B cell (primary cell): ENCODE measurements at regions not wholly inside any gene's neighbourhood (a gene's known extent, or its start where the extent isn't known, plus 50 kb on each side); places are given as distances from the start of the nearest gene placed in this dataset.

ENCODE experiments used
- ATAC-seq: fragments of 200-7000 bp; cut with Tn5 transposase; one replicate; pipeline ENCODE4 v1.10.0; 2021; ENCODE audit warnings: low read depth, mild to moderate bottlenecking, moderate number of reproducible peaks, moderate library complexity
- CTCF ChIA-PET: fragments of 350-600 bp; sonication (Branson Sonifier 250); formaldehyde crosslinking; loops from one replicate; lab custom pipeline; 2021; ENCODE audit warnings: antibody characterized with exemption, inconsistent platforms; lab: Charles Lee
- POLR2A ChIA-PET: fragments of 350-600 bp; sonication (Branson Sonifier 250); formaldehyde crosslinking; loops from one replicate; lab custom pipeline; 2021; ENCODE audit warnings: antibody characterized with exemption; lab: Charles Lee
- DNase-seq: peaks from one replicate; pipeline ENCODE4 v3.0.0; 2013
- H2AFZ ChIP-seq: 2 replicates; pipeline ENCODE4 v1.6.1; 2012; ENCODE audit warnings: mild to moderate bottlenecking, low read depth, low read length; ENCODE audit not compliant: insufficient read depth, poor library complexity, severe bottlenecking
- H3K27ac ChIP-seq, 2 donors: 1 replicate in 1 of 2; 2 replicates in 1 of 2; pipeline ENCODE4 v1.5.1; 2012 to 2013; ENCODE audit warnings: low read length in 2 of 2, mild to moderate bottlenecking in 2 of 2, moderate library complexity in 1 of 2
- H3K27me3 ChIP-seq, 4 experiments: fragments of 200-600 bp in 1 of 4; sonication (generic) in 1 of 4; replicated peaks in 1 of 4; 1 replicate in 2 of 4; 2 replicates in 2 of 4; pipeline versions ENCODE4 v1.6.1 to v1.7.0; 2013 to 2016; ENCODE audit warnings: low read length in 3 of 4, mild to moderate bottlenecking in 2 of 4, mixed read lengths in 1 of 4, moderate library complexity in 1 of 4; ENCODE audit not compliant: insufficient read depth in 4 of 4, control insufficient read depth in 3 of 4; ENCODE audit errors: control extremely low read depth in 1 of 4
- H3K36me3 ChIP-seq, 2 experiments: replicated peaks in 1 of 2; 1 replicate in 1 of 2; 2 replicates in 1 of 2; pipeline versions ENCODE4 v1.6.1 to v1.7.1; 2013; ENCODE audit warnings: low read length in 1 of 2; ENCODE audit not compliant: insufficient read depth in 2 of 2, control insufficient read depth in 1 of 2; ENCODE audit errors: control extremely low read depth in 1 of 2, extremely low read depth in 1 of 2
- H3K4me1 ChIP-seq, 2 donors: fragments of 200-600 bp in 1 of 2; sonication (generic) in 1 of 2; 1 replicate in 1 of 2; 2 replicates in 1 of 2; pipeline versions ENCODE4 v1.5.1 to v1.6.1; 2013 to 2017; ENCODE audit warnings: low read length in 2 of 2; ENCODE audit not compliant: control insufficient read depth in 2 of 2, insufficient read depth in 2 of 2
- H3K4me2 ChIP-seq: replicated peaks from 2 replicates; pipeline ENCODE3; 2012; ENCODE audit warnings: mild to moderate bottlenecking, low read depth, low read length; ENCODE audit not compliant: poor library complexity, severe bottlenecking
- H3K4me3 ChIP-seq, 5 experiments: fragments of 200-600 bp in 1 of 5; sonication (generic) in 1 of 5; 1 replicate in 3 of 5; 2 replicates in 2 of 5; pipeline versions ENCODE4 v1.5.1 to v1.7.0; 2011 to 2016; ENCODE audit warnings: low read length in 4 of 5, mild to moderate bottlenecking in 4 of 5, low read depth in 2 of 5, control low read depth in 1 of 5, moderate library complexity in 1 of 5; ENCODE audit not compliant: insufficient read depth in 1 of 5; ENCODE audit errors: control extremely low read depth in 1 of 5, extremely low read depth in 1 of 5
- H3K79me2 ChIP-seq: fragments of 200-600 bp; sonication (generic); one replicate; pipeline ENCODE4 v1.6.0; 2016; ENCODE audit warnings: low read length; ENCODE audit not compliant: control insufficient read depth, insufficient read depth
- H3K9ac ChIP-seq: fragments of 200-600 bp; sonication (generic); 2 replicates; pipeline ENCODE4 v1.6.1; 2017; ENCODE audit warnings: mild to moderate bottlenecking, low read length, moderate library complexity
- H3K9me3 ChIP-seq, 3 donors: one replicate each; pipeline versions ENCODE4 v1.6.1 to v1.7.1; 2013; ENCODE audit warnings: low read length in 2 of 3; ENCODE audit not compliant: control insufficient read depth in 2 of 3, insufficient read depth in 1 of 3; ENCODE audit errors: control extremely low read depth in 1 of 3
- H4K20me1 ChIP-seq: 2 replicates; pipeline ENCODE4 v1.6.0; 2012; ENCODE audit warnings: mild to moderate bottlenecking, low read length; ENCODE audit not compliant: insufficient read depth, control insufficient read depth, poor library complexity, severe bottlenecking
- H3K27ac Mint-ChIP-seq: one replicate; pipeline ENCODE4 v1.8.0; 2021; ENCODE audit warnings: mixed read lengths
- H3K27me3 Mint-ChIP-seq: one replicate; pipeline ENCODE4 v1.8.0; 2021; ENCODE audit warnings: mixed read lengths
- H3K4me1 Mint-ChIP-seq: one replicate; pipeline ENCODE4 v1.8.0; 2021; ENCODE audit warnings: mixed read lengths
- H3K4me3 Mint-ChIP-seq: one replicate; pipeline ENCODE4 v1.8.0; 2021; ENCODE audit warnings: mixed read lengths
- H3K9me3 Mint-ChIP-seq: one replicate; pipeline ENCODE4 v1.8.0; 2022; ENCODE audit warnings: mixed read lengths; ENCODE audit not compliant: insufficient read depth
- EZH2 ChIP-seq: IDR thresholded peaks from 2 replicates; pipeline ENCODE4 v1.6.1; 2012; ENCODE audit warnings: borderline replicate concordance, low read depth, mild to moderate bottlenecking, moderate library complexity, low read length; ENCODE audit not compliant: insufficient read depth, poor library complexity, severe bottlenecking
- WGBS: methylation state at CpG from one replicate; pipeline ENCODE4 v1.1.5; 2013; ENCODE audit warnings: missing lambda C conversion rate; ENCODE audit not compliant: insufficient coverage; 5-methylcytosine and 5-hydroxymethylcytosine counted together
- intact Hi-C: fragments of 100-400 bp; cut with micrococcal nuclease; formaldehyde crosslinking; loops from one replicate; pipeline ENCODE4 v1.10.0; 2022
- TF ChIP-seq, protein P1 (sequence below): fragments of 200-600 bp; IDR thresholded peaks from one replicate; pipeline ENCODE4 v1.8.0; 2022; ENCODE audit warnings: antibody characterized with exemption, mild to moderate bottlenecking

DNA sequence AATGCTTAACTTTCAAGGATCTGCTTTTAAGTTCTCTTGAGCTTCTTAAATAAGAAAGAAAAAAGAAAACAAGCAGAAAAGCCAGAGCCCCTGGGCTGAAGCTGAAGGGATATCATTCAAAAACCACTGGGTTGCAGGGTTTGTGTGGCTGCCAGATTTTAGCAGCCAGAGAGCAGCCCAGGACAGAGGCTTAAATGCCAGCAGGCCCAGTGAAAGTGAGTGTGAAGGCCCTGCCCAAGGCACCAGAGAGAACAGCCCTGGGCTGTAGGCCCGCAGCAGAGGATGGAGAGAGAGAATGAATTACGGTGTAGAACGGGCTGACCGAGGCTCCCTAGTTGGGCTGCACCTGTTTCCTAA lies 106.3 kb upstream of the BOC start:
- Histone ChIP-seq H3K9ac (no peak overlapping the region), H3K79me2 (no peaks in the 10 kb centered on the region), H3K4me2 (no peak overlapping the region), H3K4me1 (no peaks in the 10 kb centered on the region), H3K4me3 (no peak overlapping the region), H3K9me3 (no peaks in the 10 kb centered on the region), H3K27ac (no peak overlapping the region), H3K36me3 (no peaks in the 10 kb centered on the region), H4K20me1 (no peaks in the 10 kb centered on the region), H2AFZ (no peak overlapping the region), H3K27me3 (no peaks in the 10 kb centered on the region)
- no peak overlapping the region for H3K27ac Mint-ChIP-seq
- DNase-seq, result no peak
- no peaks in the 10 kb centered on the region for H3K4me1 Mint-ChIP-seq
- no peak for ATAC-seq
- ChIA-PET CTCF (no interaction called here), POLR2A (no interaction called here)
- no peak overlapping the region for H3K4me3 Mint-ChIP-seq
- intact Hi-C loops, result no loop called here
- no peaks in the 10 kb centered on the region for H3K9me3 Mint-ChIP-seq
- WGBS, result 100% methylated on average over 1 of the region's 4 CpGs
- TF ChIP-seq, protein P1, sequence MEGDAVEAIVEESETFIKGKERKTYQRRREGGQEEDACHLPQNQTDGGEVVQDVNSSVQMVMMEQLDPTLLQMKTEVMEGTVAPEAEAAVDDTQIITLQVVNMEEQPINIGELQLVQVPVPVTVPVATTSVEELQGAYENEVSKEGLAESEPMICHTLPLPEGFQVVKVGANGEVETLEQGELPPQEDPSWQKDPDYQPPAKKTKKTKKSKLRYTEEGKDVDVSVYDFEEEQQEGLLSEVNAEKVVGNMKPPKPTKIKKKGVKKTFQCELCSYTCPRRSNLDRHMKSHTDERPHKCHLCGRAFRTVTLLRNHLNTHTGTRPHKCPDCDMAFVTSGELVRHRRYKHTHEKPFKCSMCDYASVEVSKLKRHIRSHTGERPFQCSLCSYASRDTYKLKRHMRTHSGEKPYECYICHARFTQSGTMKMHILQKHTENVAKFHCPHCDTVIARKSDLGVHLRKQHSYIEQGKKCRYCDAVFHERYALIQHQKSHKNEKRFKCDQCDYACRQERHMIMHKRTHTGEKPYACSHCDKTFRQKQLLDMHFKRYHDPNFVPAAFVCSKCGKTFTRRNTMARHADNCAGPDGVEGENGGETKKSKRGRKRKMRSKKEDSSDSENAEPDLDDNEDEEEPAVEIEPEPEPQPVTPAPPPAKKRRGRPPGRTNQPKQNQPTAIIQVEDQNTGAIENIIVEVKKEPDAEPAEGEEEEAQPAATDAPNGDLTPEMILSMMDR, result no peak
- TF ChIP-seq EZH2, result no peak
- H3K27me3 Mint-ChIP-seq, result no peaks in the 10 kb centered on the region

DNA sequence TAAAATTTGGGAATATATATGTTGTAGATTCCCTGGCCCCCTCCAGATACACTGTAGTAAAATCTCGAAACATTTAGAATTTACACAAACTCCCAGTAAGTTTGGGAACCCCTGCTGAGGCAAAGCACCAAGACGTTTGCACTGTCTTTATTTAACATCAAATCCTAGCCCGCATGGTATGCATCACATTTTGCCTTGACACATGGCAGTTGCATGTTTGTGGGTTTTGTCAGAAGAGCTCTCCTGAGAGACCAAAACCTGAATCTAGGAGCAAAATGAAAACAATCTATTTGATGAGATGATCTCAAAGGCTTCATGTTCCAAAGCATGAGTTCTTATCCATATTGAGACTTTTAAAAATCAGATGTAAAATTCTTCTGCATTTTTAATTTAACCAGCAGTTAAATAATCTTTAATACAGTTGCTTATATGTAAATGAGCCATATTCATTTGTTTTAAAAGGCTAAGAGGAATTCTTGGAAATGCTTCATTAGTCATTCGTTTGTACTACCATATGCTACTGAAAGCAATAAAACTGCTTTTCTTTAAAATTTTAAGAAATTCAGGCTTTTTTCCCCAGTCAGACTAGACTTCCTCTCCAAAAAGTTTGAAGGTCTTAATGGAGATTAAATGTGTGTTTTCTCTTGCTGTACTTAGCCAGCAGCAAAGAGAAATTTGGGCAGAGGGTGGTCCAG lies 105.2 kb upstream of the BOC start:
- Mint-ChIP-seq H3K27ac (no peak overlapping the region), H3K4me3 (no peak overlapping the region), H3K4me1 (no peaks in the 10 kb centered on the region), H3K27me3 (no peaks in the 10 kb centered on the region), H3K9me3 (no peaks in the 10 kb centered on the region)
- Histone ChIP-seq H2AFZ (no peak overlapping the region), H3K36me3 (no peaks in the 10 kb centered on the region), H3K9me3 (no peaks in the 10 kb centered on the region), H3K4me2 (no peak overlapping the region), H3K27ac (no peak overlapping the region), H3K4me1 (no peaks in the 10 kb centered on the region), H3K4me3 (no peak overlapping the region), H3K79me2 (no peaks in the 10 kb centered on the region), H4K20me1 (no peaks in the 10 kb centered on the region), H3K9ac (no peak overlapping the region), H3K27me3 (no peaks in the 10 kb centered on the region)
- no peak for TF ChIP-seq EZH2
- TF ChIP-seq, protein P1, result no peak
- DNase-seq (no peak), ATAC-seq (no peak)
- ChIA-PET POLR2A (no interaction called here), CTCF (no interaction called here)
- intact Hi-C loops, result no loop called here
- no CpG with 5 or more reads among the region's 4 CpGs for WGBS
